ENCODE measurements at regions not wholly inside any gene's neighbourhood (a gene's known extent, or its start where the extent isn't known, plus 50 kb on each side); places are given as distances from the start of the nearest gene placed in this dataset.

DNA sequence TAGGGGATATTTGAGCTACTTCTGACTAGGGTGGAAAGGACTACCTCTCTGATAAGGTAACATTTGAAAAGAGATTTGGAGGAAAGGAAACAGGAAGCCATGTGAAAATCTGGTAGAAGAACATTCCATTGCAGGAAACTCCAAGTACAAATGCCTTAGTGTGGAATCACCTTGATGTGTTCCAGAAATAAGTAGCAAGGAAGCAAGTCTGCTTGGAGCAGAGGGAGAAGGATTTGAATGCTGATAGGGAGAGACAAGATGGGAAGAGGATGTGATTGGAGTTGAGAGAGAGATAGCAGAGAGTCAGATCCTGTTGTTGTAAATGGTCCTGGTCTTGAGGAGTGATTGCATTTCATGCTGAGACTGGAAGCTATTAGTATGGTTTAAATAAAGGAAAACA, 335.1 kb upstream of the DCBLD2 start:
- Mint-ChIP-seq H3K27me3 (ENCODE audit: unreplicated experiment) (no peaks in the 10 kb centered on the region), H3K9me3 (ENCODE audit: unreplicated experiment) (no peaks in the 10 kb centered on the region), H3K4me3 (ENCODE audit: unreplicated experiment) (no peak overlapping the region), H3K4me1 (ENCODE audit: unreplicated experiment) (no peaks in the 10 kb centered on the region), H3K27ac (ENCODE audit: unreplicated experiment) (no peak overlapping the region), H3K36me3 (ENCODE audit: low read depth, unreplicated experiment) (no peaks in the 10 kb centered on the region)
- DNase-seq (ENCODE audit: low spot score): no peak
- TF ChIP-seq, protein P1, sequence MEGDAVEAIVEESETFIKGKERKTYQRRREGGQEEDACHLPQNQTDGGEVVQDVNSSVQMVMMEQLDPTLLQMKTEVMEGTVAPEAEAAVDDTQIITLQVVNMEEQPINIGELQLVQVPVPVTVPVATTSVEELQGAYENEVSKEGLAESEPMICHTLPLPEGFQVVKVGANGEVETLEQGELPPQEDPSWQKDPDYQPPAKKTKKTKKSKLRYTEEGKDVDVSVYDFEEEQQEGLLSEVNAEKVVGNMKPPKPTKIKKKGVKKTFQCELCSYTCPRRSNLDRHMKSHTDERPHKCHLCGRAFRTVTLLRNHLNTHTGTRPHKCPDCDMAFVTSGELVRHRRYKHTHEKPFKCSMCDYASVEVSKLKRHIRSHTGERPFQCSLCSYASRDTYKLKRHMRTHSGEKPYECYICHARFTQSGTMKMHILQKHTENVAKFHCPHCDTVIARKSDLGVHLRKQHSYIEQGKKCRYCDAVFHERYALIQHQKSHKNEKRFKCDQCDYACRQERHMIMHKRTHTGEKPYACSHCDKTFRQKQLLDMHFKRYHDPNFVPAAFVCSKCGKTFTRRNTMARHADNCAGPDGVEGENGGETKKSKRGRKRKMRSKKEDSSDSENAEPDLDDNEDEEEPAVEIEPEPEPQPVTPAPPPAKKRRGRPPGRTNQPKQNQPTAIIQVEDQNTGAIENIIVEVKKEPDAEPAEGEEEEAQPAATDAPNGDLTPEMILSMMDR (IDR thresholded peaks at IDR 0.05; ENCODE audit: unreplicated experiment): no peak

DNA sequence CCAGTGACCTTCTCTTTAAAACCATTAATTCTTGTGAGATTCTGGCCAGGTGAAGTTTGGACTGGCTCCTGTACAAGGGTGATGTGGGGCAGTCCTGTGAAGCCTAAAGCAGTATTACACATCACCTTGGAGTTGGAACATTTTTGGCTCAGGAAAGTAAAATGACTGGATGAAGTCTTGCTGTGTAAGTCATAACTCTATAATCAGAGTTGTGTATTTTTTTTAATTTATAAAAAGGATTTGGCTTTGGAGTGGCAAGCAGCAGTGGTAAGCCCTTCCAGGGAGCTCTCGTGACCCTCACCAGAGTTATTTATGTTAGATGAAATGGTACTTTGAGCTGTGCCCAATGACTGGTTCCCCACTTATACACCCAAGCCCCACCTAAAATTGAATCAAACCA, 331.2 kb upstream of the DCBLD2 start:
- Mint-ChIP-seq H3K4me1 (ENCODE audit: unreplicated experiment) (no peaks in the 10 kb centered on the region), H3K9me3 (ENCODE audit: unreplicated experiment) (no peaks in the 10 kb centered on the region), H3K4me3 (ENCODE audit: unreplicated experiment) (no peak overlapping the region), H3K36me3 (ENCODE audit: low read depth, unreplicated experiment) (no peaks in the 10 kb centered on the region), H3K27ac (ENCODE audit: unreplicated experiment) (no peak overlapping the region), H3K27me3 (ENCODE audit: unreplicated experiment) (peaks cover 2% of the 10 kb centered on the region)
- DNase-seq (ENCODE audit: low spot score): no peak
- TF ChIP-seq, protein P1 (IDR thresholded peaks at IDR 0.05; ENCODE audit: unreplicated experiment): no peak

DNA sequence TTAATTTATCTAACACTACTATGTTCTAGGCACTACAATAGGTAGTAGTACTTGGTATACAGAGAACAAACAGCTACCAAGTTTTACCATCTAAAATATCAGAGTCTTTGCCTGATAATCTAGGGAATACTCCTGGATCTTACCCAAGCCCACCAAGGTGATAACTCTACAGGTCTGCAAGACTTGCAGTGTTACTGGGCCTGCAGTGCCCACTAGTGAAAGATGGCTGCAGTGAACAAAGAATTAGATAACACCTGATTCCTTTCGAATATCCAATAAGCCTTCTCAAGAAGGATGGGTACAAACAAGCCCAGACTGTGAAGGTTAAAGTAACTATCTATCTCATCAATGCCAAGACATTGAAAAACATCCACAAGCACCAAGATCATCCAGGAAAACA, 317.0 kb upstream of the DCBLD2 start:
- no peak overlapping the region for H3K4me3 Mint-ChIP-seq (ENCODE audit: unreplicated experiment)
- H3K27ac Mint-ChIP-seq (ENCODE audit: unreplicated experiment): no peak overlapping the region
- no peaks in the 10 kb centered on the region for H3K4me1 Mint-ChIP-seq (ENCODE audit: unreplicated experiment)
- H3K27me3 Mint-ChIP-seq (ENCODE audit: unreplicated experiment): no peaks in the 10 kb centered on the region
- DNase-seq (ENCODE audit: low spot score): no peak
- TF ChIP-seq, protein P1 (IDR thresholded peaks at IDR 0.05; ENCODE audit: unreplicated experiment): no peak
- H3K36me3 Mint-ChIP-seq (ENCODE audit: low read depth, unreplicated experiment): no peaks in the 10 kb centered on the region
- no peaks in the 10 kb centered on the region for H3K9me3 Mint-ChIP-seq (ENCODE audit: unreplicated experiment)

DNA sequence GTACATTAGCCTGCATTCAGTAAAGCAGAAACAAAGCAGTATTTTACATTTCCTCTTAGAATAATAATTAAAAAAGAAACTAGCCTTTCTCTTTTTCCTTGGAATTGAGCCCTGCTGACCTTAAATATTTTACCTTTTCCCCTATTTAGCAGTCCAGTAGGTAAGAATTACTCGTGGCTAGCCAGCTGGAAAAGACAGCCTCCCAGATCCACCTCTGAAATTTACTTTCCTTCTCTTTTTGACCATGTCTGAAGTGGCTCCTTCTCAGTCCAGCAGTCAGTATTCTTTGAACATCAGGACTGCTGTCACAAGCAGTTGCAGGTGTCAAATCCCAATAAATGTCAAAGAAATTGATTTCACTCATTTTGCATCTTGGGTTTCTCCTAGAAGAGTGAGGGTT, 311.5 kb upstream of the DCBLD2 start:
- DNase-seq (ENCODE audit: low spot score): no peak
- Mint-ChIP-seq H3K9me3 (ENCODE audit: unreplicated experiment) (no peaks in the 10 kb centered on the region), H3K4me3 (ENCODE audit: unreplicated experiment) (no peak overlapping the region), H3K27me3 (ENCODE audit: unreplicated experiment) (no peaks in the 10 kb centered on the region), H3K27ac (ENCODE audit: unreplicated experiment) (no peak overlapping the region), H3K36me3 (ENCODE audit: low read depth, unreplicated experiment) (no peaks in the 10 kb centered on the region), H3K4me1 (ENCODE audit: unreplicated experiment) (no peaks in the 10 kb centered on the region)
- TF ChIP-seq, protein P1 (IDR thresholded peaks at IDR 0.05; ENCODE audit: unreplicated experiment): no peak

DNA sequence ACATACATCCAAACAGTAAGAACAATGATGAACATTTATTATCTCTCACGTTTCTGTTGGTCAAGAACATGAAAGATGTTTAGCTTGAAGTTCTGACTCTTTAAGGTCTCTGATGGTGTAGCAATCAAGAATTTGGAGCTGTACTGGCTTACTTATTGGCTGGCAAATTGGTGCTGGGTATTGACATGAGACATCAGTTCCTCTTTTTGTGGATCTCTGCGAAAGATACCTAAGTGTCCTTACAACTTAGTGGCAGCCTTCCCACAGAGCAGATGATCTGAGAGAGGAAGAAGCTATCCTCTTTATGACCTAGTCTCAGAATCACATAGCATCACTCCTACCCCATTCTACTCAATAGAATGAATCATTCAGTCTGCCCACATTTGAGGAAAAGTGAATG, 309.8 kb upstream of the DCBLD2 start:
- H3K4me3 Mint-ChIP-seq (ENCODE audit: unreplicated experiment): no peak overlapping the region
- H3K36me3 Mint-ChIP-seq (ENCODE audit: low read depth, unreplicated experiment): no peaks in the 10 kb centered on the region
- H3K9me3 Mint-ChIP-seq (ENCODE audit: unreplicated experiment): no peaks in the 10 kb centered on the region
- H3K27ac Mint-ChIP-seq (ENCODE audit: unreplicated experiment): no peak overlapping the region
- no peak for DNase-seq (ENCODE audit: low spot score)
- TF ChIP-seq, protein P1 (IDR thresholded peaks at IDR 0.05; ENCODE audit: unreplicated experiment): no peak
- H3K27me3 Mint-ChIP-seq (ENCODE audit: unreplicated experiment): no peaks in the 10 kb centered on the region
- H3K4me1 Mint-ChIP-seq (ENCODE audit: unreplicated experiment): no peaks in the 10 kb centered on the region

Measured in endothelial cell (in vitro differentiated cells).